HepG2 (cell line): ENCODE measurements at regions not wholly inside any gene's neighbourhood (a gene's known extent, or its start where the extent isn't known, plus 50 kb on each side); places are given as distances from the start of the nearest gene placed in this dataset.

Experiments used
- ATAC-seq: fragments of 200-7000 bp; cut with Tn5 transposase; 3 replicates; pipeline ENCODE4 v1.9.1; 2020; ENCODE audit warnings: mild to moderate bottlenecking, moderate library complexity
- BruUV-seq: library from RNA; stranded (reverse); fragments of 400-500 nt; replicated peaks from 2 replicates; lab custom pipeline; 2021; lab: Mats Ljungman, UMichigan
- CTCF ChIA-PET: fragments of 300-600 bp; formaldehyde crosslinking; extraction: SDS; loops from one replicate; lab custom pipeline; 2021; ENCODE audit warnings: low total read pairs, inconsistent platforms, low intra/inter-chr PET ratio; lab: Yijun Ruan, JAX
- POLR2A ChIA-PET: fragments of 350-600 bp; sonication (Branson Sonifier 250); formaldehyde crosslinking; loops from one replicate; lab custom pipeline; 2020; ENCODE audit warnings: antibody characterized with exemption, inconsistent platforms; lab: Yijun Ruan, JAX
- DNase-seq: peaks from one replicate; pipeline ENCODE4 v3.0.0-alpha.2; 2015; ENCODE audit warnings: low spot score
- FAIRE-seq: peaks from 3 replicates; lab custom pipeline; 2011; peaks lifted over from hg19 to GRCh38; lab: Jason Lieb, UNC
- H2AFZ ChIP-seq: one replicate; pipeline ENCODE4 v1.6.1; 2011; ENCODE audit warnings: low read length, inconsistent platforms
- H3K27ac ChIP-seq: fragments of 300-600 bp; 3 replicates; pipeline ENCODE4 v1.8.0; 2011; ENCODE audit warnings: mixed run types, mild to moderate bottlenecking, mixed read lengths, low read length, inconsistent platforms; ENCODE audit not compliant: insufficient read depth; ENCODE audit errors: extremely low read length
- H3K27me3 ChIP-seq, 2 experiments: fragments of 200-600 bp in 1 of 2; 2 replicates in 1 of 2; 3 replicates in 1 of 2; pipeline versions ENCODE4 v1.6.0 to v1.8.0; 2011; ENCODE audit warnings: low read length in 2 of 2, mild to moderate bottlenecking in 2 of 2, moderate library complexity in 2 of 2, inconsistent platforms in 1 of 2; ENCODE audit not compliant: insufficient read depth in 2 of 2, control insufficient read depth in 1 of 2
- H3K36me3 ChIP-seq, 2 experiments: fragments of 200-600 bp in 1 of 2; replicated peaks in 1 of 2; 2 replicates in 1 of 2; 3 replicates in 1 of 2; pipeline versions ENCODE4 v1.5.1 to v1.8.0; 2011; ENCODE audit warnings: low read length in 2 of 2, inconsistent platforms in 1 of 2; ENCODE audit not compliant: insufficient read depth in 2 of 2, control insufficient read depth in 1 of 2
- H3K4me1 ChIP-seq: 2 replicates; pipeline ENCODE4 v1.5.1; 2012; ENCODE audit warnings: low read length, inconsistent platforms; ENCODE audit not compliant: insufficient read depth
- H3K4me2 ChIP-seq: 2 replicates; pipeline ENCODE4 v1.6.0; 2011; ENCODE audit warnings: low read depth, low read length, inconsistent platforms
- H3K4me3 ChIP-seq, 3 experiments: fragments of 200-600 bp in 1 of 3; sonication (generic), shearing (Covaris generic) in 1 of 3; replicated peaks in 1 of 3; 2 replicates each; pipeline ENCODE4 v1.5.1; 2011 to 2016; ENCODE audit warnings: low read length in 3 of 3, inconsistent platforms in 2 of 3, low read depth in 2 of 3, mild to moderate bottlenecking in 2 of 3, control low read depth in 1 of 3, mixed read lengths in 1 of 3; ENCODE audit not compliant: insufficient read depth in 1 of 3
- H3K79me2 ChIP-seq: one replicate; pipeline ENCODE4 v1.6.1; 2011; ENCODE audit warnings: low read length, inconsistent platforms; ENCODE audit not compliant: insufficient read depth
- H3K9ac ChIP-seq: 2 replicates; pipeline ENCODE4 v1.6.0; 2011; ENCODE audit warnings: mild to moderate bottlenecking, low read depth, low read length, inconsistent platforms; ENCODE audit not compliant: insufficient read depth
- H3K9me3 ChIP-seq: 2 replicates; pipeline ENCODE4 v1.5.1; 2012; ENCODE audit warnings: mild to moderate bottlenecking, low read length
- H4K20me1 ChIP-seq: 2 replicates; pipeline ENCODE4 v1.6.0; 2011; ENCODE audit warnings: inconsistent platforms, mild to moderate bottlenecking, low read length, moderate library complexity; ENCODE audit not compliant: insufficient read depth
- CSRNP1 ChIP-seq: sonication (generic); formaldehyde crosslinking; IDR thresholded peaks from 2 replicates; pipeline ENCODE4 v1.8.1; 2023; ENCODE audit warnings: mild to moderate bottlenecking, missing genetic modification reagents
- GATAD2A ChIP-seq: IDR thresholded peaks from 2 replicates; pipeline ENCODE4 v1.6.1; 2016
- HOXA3 ChIP-seq: sonication (generic); formaldehyde crosslinking; IDR thresholded peaks from 2 replicates; pipeline ENCODE4 v1.5.0; 2020; ENCODE audit warnings: missing genetic modification reagents
- KMT2A ChIP-seq: sonication (generic); formaldehyde crosslinking; IDR thresholded peaks from 2 replicates; pipeline ENCODE4 v1.4.0; 2020; ENCODE audit warnings: missing genetic modification reagents
- MATR3 ChIP-seq: sonication (generic); formaldehyde crosslinking; IDR thresholded peaks from 2 replicates; pipeline ENCODE4 v1.4.0; 2020; ENCODE audit warnings: missing genetic modification reagents
- POLR2A ChIP-seq, 2 experiments: IDR thresholded peaks; 2 replicates each; pipeline ENCODE4 v1.6.1; 2011; ENCODE audit warnings: low read depth in 2 of 2, low read length in 2 of 2, mild to moderate bottlenecking in 1 of 2, moderate library complexity in 1 of 2; ENCODE audit not compliant: insufficient read depth in 1 of 2
- PRPF4 ChIP-seq: fragments of 200-400 bp; formaldehyde crosslinking; IDR thresholded peaks from 2 replicates; pipeline ENCODE4 v1.6.1; 2016; ENCODE audit warnings: low read length, low read depth; ENCODE audit not compliant: poor library complexity, severe bottlenecking
- RARG ChIP-seq: sonication (generic); formaldehyde crosslinking; IDR thresholded peaks from 2 replicates; pipeline ENCODE4 v1.4.0; 2020; ENCODE audit warnings: low read depth, mild to moderate bottlenecking, missing genetic modification reagents
- RBFOX2 ChIP-seq: fragments of 200-400 bp; formaldehyde crosslinking; IDR thresholded peaks from 2 replicates; pipeline ENCODE4 v1.6.1; 2017; ENCODE audit warnings: low read depth, mild to moderate bottlenecking, low read length
- RBM22 ChIP-seq: fragments of 200-400 bp; formaldehyde crosslinking; optimal IDR thresholded peaks from 2 replicates; pipeline ENCODE3; 2017; ENCODE audit warnings: mild to moderate bottlenecking, low read length, moderate library complexity
- SSRP1 ChIP-seq: IDR thresholded peaks from 2 replicates; pipeline ENCODE4 v1.6.1; 2016; ENCODE audit warnings: control low read depth
- TARDBP ChIP-seq: sonication (generic); formaldehyde crosslinking; IDR thresholded peaks from 2 replicates; pipeline ENCODE4 v1.8.0; 2022; ENCODE audit warnings: mild to moderate bottlenecking, missing genetic modification reagents
- U2AF2 ChIP-seq: fragments of 200-400 bp; formaldehyde crosslinking; IDR thresholded peaks from 2 replicates; pipeline ENCODE4 v1.6.1; 2017; ENCODE audit warnings: low read depth, mild to moderate bottlenecking, low read length
- ZFP91 ChIP-seq: sonication (generic); formaldehyde crosslinking; IDR thresholded peaks from 2 replicates; pipeline ENCODE4 v1.9.0; 2022; ENCODE audit warnings: missing genetic modification reagents, mild to moderate bottlenecking, borderline replicate concordance
- ZKSCAN1 ChIP-seq: fragments of 150-350 bp; IDR thresholded peaks from 2 replicates; pipeline ENCODE4 v1.6.1; 2014; ENCODE audit warnings: low read length
- ZSCAN20 ChIP-seq: sonication (generic); formaldehyde crosslinking; IDR thresholded peaks from 2 replicates; pipeline ENCODE4 v1.4.0; 2020; ENCODE audit warnings: missing genetic modification reagents, mild to moderate bottlenecking, borderline replicate concordance
- WGBS: methylation state at CpG from one replicate; pipeline ENCODE4 v1.1.6; 2017; ENCODE audit warnings: low lambda C conversion rate; 5-methylcytosine and 5-hydroxymethylcytosine counted together
- in situ Hi-C: cut with HindIII; loops from 2 replicates; pipeline ENCODE4 v1.10.0; 2017; ENCODE audit warnings: low pct_unique_long_range_greater_than_20kb; ENCODE audit not compliant: extremely low pct_ligation_motif_present
- intact Hi-C: fragments of 100-400 bp; cut with micrococcal nuclease; formaldehyde crosslinking; loops from one replicate; pipeline ENCODE4 v1.10.0; 2022; ENCODE audit not compliant: unreplicated experiment

- Histone ChIP-seq H3K9me3 (no peaks in the 10 kb centered on the region), H2AFZ (no peak overlapping the region), H3K9ac (no peak overlapping the region), H3K4me2 (peak overlapping the region; percentile 98), H3K79me2 (peaks cover 94% of the 10 kb centered on the region), H4K20me1 (0 out of 2 replicates have a peak, but pooled peaks cover 4% of the 10 kb centered on the region), H3K27me3 (no peaks in the 10 kb centered on the region), H3K36me3 (peaks cover 5 to 17% of the 10 kb centered on the region in 2 experiments), H3K27ac (peak overlapping the region; percentile 20), H3K4me3 (no peak overlapping the region; a peak in 1 of 6 replicates)
- intact Hi-C loops (no loop called here), in situ Hi-C loops (no loop called here)
- CTCF ChIA-PET = no interaction called here
- BruUV-seq = no TSS peak
- ATAC-seq (no peak), FAIRE-seq (no peak)
- 82% methylated on average over 3 of the region's 3 CpGs for WGBS
- TF ChIP-seq ZSCAN20 (CRISPR knock-in tag) (no peak), RBM22 (peak; percentile 82), POLR2A (IDR thresholded peaks at IDR 0.05; ENCODE audit: insufficient read depth in 1 of 2, low read depth in 2 of 2, low read length in 2 of 2) (0 out of 4 replicates have a peak, but pooled peaks of 1 of the 2 experiments have one; percentile 7)
- TF ChIP-seq, all 625 proteins: peak for 2
- peaks cover 95% of the 10 kb centered on the region for H3K4me1 ChIP-seq
- DNase-seq = no peak
- POLR2A ChIA-PET = no interaction called here
Measured at GRCh38 chr7:130920122-130920521, 186.1 kb upstream of the KLF14 start.

- BruUV-seq = no TSS peak
- peak overlapping the region in 1 of 3 experiments; percentile 21; a peak in 1 of 6 replicates for H3K4me3 ChIP-seq
- in situ Hi-C loops (no loop called here), intact Hi-C loops (no loop called here)
- H4K20me1 ChIP-seq = 0 out of 2 replicates have a peak, but pooled peaks cover 4% of the 10 kb centered on the region
- H3K4me1 ChIP-seq = peaks cover 95% of the 10 kb centered on the region
- H3K79me2 ChIP-seq = peaks cover 91% of the 10 kb centered on the region
- no peaks in the 10 kb centered on the region for H3K9me3 ChIP-seq
- H3K27me3 ChIP-seq = no peaks in the 10 kb centered on the region
- CTCF ChIA-PET = no interaction called here
- no peak overlapping the region for H3K9ac ChIP-seq
- ATAC-seq (no peak), FAIRE-seq (no peak), DNase-seq (no peak)
- peak overlapping the region; percentile 78 for H3K27ac ChIP-seq
- WGBS = 88% methylated on average over 22 of the region's 23 CpGs
- H2AFZ ChIP-seq = no peak overlapping the region
- peak overlapping the region; percentile 61 for H3K4me2 ChIP-seq
- POLR2A ChIA-PET = interaction anchor here (1.4 to 2.0 kb wide), 4 partner anchors 8 to 22 kb away, joined by 7 to 11 read pairs (median 9); no protein-coding TSS in a partner anchor
- H3K36me3 ChIP-seq = peaks cover 5 to 17% of the 10 kb centered on the region in 2 experiments
- TF ChIP-seq U2AF2 = no peak
- TF ChIP-seq MATR3 (CRISPR knock-in tag) = no peak
- TF ChIP-seq KMT2A = no peak
- no peak for TF ChIP-seq RARG (CRISPR knock-in tag)
- peak; percentile 52 for TF ChIP-seq HOXA3 (CRISPR knock-in tag)
- TF ChIP-seq RBM22 = peak; percentile 14
- peak; percentile 35 for TF ChIP-seq PRPF4
- no peak for TF ChIP-seq TARDBP (CRISPR knock-in tag)
- TF ChIP-seq ZFP91 = peak; percentile 27; the same call in 1 of the 2 replicates
- 0 out of 2 replicates have a peak, but pooled peaks have one; percentile 41 for TF ChIP-seq RBFOX2
- TF ChIP-seq ZKSCAN1 = no peak
- no peak for TF ChIP-seq SSRP1 (CRISPR knock-in tag)
- TF ChIP-seq GATAD2A (CRISPR knock-in tag) = no peak
- TF ChIP-seq CSRNP1 = no peak
Measured at GRCh38 chr7:130921391-130922180, 187.6 kb upstream of the KLF14 start.
